WERI-Rb-1 (cell line): ENCODE measurements at regions not wholly inside any gene's neighbourhood (a gene's known extent, or its start where the extent isn't known, plus 50 kb on each side); places are given as distances from the start of the nearest gene placed in this dataset.
A peak's percentile ranks its signal among the peaks of the same experiment; 100 is the strongest.

Source experiments
- DNase-seq: peaks from one replicate; pipeline ENCODE4 v3.0.0-alpha.2; 2020
- H3K27ac ChIP-seq: fragments of 250-450 bp; sonication (Bioruptor Pico); 2 replicates; pipeline ENCODE4 v1.5.1; 2020; ENCODE audit warnings: mild to moderate bottlenecking, moderate library complexity
- H3K27me3 ChIP-seq: fragments of 250-450 bp; sonication (Bioruptor Pico); 2 replicates; pipeline ENCODE4 v1.5.1; 2021; ENCODE audit warnings: mild to moderate bottlenecking, low read depth, moderate library complexity; ENCODE audit not compliant: insufficient read depth, severe bottlenecking
- H3K36me3 ChIP-seq: fragments of 250-450 bp; sonication (Bioruptor Pico); 2 replicates; pipeline ENCODE4 v1.5.1; 2020; ENCODE audit warnings: mild to moderate bottlenecking, moderate library complexity
- H3K4me3 ChIP-seq: 2 replicates; pipeline ENCODE4 v1.5.1; 2011; ENCODE audit warnings: low read depth, mild to moderate bottlenecking, control low read depth, low read length
- H3K9me3 ChIP-seq: fragments of 250-450 bp; sonication (Bioruptor Pico); 2 replicates; pipeline ENCODE4 v1.5.1; 2021; ENCODE audit warnings: mild to moderate bottlenecking, moderate library complexity; ENCODE audit not compliant: severe bottlenecking
- CTCF ChIP-seq: IDR thresholded peaks from 2 replicates; pipeline ENCODE4 v1.5.1; 2011; ENCODE audit warnings: low read depth, mild to moderate bottlenecking, control low read depth, inconsistent platforms, low read length

DNA sequence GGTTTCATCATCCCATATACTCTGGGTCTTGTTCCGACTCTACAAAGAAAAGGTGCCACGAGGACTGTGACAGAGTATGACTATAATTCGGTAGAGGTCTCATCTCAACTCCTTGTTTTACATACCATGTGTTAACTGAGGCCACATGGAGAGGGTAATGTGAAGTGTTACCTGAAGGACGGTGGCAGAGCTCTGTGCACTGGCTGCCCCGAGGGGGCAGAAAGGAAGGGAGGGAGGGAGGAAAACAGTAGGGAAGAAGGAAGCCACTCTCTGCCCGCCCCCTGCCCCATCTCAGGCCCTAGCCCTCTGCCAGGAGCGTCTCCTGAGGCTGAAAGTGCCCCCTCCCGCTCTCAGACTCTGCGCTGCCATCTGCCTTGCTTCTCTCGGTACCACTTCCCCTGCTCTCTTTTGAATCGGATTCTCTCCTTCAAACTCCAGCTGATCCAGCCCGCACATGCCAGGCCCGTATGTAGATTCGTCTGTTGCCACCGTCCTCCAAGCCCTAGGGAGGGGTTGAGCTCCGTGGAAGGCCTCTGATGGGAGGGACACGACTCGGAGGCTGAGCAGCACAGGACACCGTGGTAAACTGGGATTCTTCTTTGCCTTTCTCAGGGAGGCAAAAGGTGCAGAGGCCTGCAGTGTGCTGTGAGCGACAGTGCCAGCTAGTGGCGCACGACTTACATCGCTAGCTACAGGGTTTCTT lies 70.5 kb upstream of the ATP10A start:
- TF ChIP-seq CTCF, result peak; percentile 95
- H3K4me3 ChIP-seq, result peak overlapping the region; percentile 38
- no peaks in the 10 kb centered on the region for H3K9me3 ChIP-seq
- H3K27me3 ChIP-seq, result no peaks in the 10 kb centered on the region
- no peaks in the 10 kb centered on the region for H3K36me3 ChIP-seq
- peak; percentile 79 for DNase-seq
- H3K27ac ChIP-seq, result no peak overlapping the region

- H3K36me3 ChIP-seq, result no peaks in the 10 kb centered on the region
- H3K9me3 ChIP-seq, result no peaks in the 10 kb centered on the region
- H3K27ac ChIP-seq, result no peak overlapping the region
- no peaks in the 10 kb centered on the region for H3K27me3 ChIP-seq
- no peak overlapping the region for H3K4me3 ChIP-seq
- DNase-seq, result no peak
- no peak for TF ChIP-seq CTCF
Observed at GRCh38 chr15:25932696-25933095, 69.6 kb upstream of the ATP10A start.

GRCh38 chr15:25931851-25932250 lies 68.7 kb upstream of the ATP10A start:
- H3K27ac ChIP-seq, result no peak overlapping the region
- no peaks in the 10 kb centered on the region for H3K9me3 ChIP-seq
- no peak for TF ChIP-seq CTCF
- no peaks in the 10 kb centered on the region for H3K27me3 ChIP-seq
- no peaks in the 10 kb centered on the region for H3K36me3 ChIP-seq
- no peak for DNase-seq
- no peak overlapping the region for H3K4me3 ChIP-seq

- Histone ChIP-seq H3K27me3 (no peaks in the 10 kb centered on the region), H3K4me3 (no peak overlapping the region), H3K9me3 (no peaks in the 10 kb centered on the region), H3K27ac (no peak overlapping the region), H3K36me3 (no peaks in the 10 kb centered on the region)
- TF ChIP-seq CTCF, result no peak
- DNase-seq, result no peak
Observed at GRCh38 chr15:25930931-25931330, 67.8 kb upstream of the ATP10A start.
